ENCODE measurements at regions not wholly inside any gene's neighbourhood (a gene's known extent, or its start where the extent isn't known, plus 50 kb on each side); places are given as distances from the start of the nearest gene placed in this dataset.
"Not testable (repeated sequence)": the region's sequence is repeated elsewhere in the genome, so short reads cannot be mapped to it uniquely, and the experiment has no call there.

GRCh38 chr10:8840356-8840755 lies 785.9 kb downstream of the GATA3 start:
- intact Hi-C loops (cut with DNase I), result no loop called here
- TF ChIP-seq CTCF (IDR thresholded peaks at IDR 0.05) (no peak), POLR2A (IDR thresholded peaks at IDR 0.05) (no peak)
- no peak for DNase-seq
- 64 to 76% methylated on average over 3 to 5 of the region's 5 CpGs for WGBS, 2 donors
- H3K4me1 ChIP-seq, result no peaks in the 10 kb centered on the region
- no peak overlapping the region for H3K27ac ChIP-seq
- H3K27me3 ChIP-seq, result no peaks in the 10 kb centered on the region
- H3K9me3 ChIP-seq, result peaks cover 0 to 3% (median 0%) of the 10 kb centered on the region in 3 donors
- H3K4me3 ChIP-seq, result no peak overlapping the region
- no peaks in the 10 kb centered on the region for H3K36me3 ChIP-seq

- Histone ChIP-seq H3K4me3 (no peak overlapping the region), H3K36me3 (no peaks in the 10 kb centered on the region)
Observed at GRCh38 chr10:8844141-8844540, 789.7 kb downstream of the GATA3 start.

GRCh38 chr10:8852546-8852945 lies 798.1 kb downstream of the GATA3 start:
- 50 to 55% methylated on average over 2 to 3 of the region's 3 CpGs for WGBS, 2 donors
- no peaks in the 10 kb centered on the region for H3K36me3 ChIP-seq
- H3K4me1 ChIP-seq, result no peaks in the 10 kb centered on the region
- DNase-seq, result no peak
- TF ChIP-seq POLR2A (IDR thresholded peaks at IDR 0.05), result no peak
- H3K27ac ChIP-seq, result no peak overlapping the region
- H3K4me3 ChIP-seq, result no peak overlapping the region
- no peaks in the 10 kb centered on the region for H3K9me3 ChIP-seq
- H3K27me3 ChIP-seq, result peaks cover 0 to 4% (median 0%) of the 10 kb centered on the region in 4 donors
- intact Hi-C loops (cut with DNase I), result no loop called here

More at GRCh38 chr10:8844141-8844540, 789.7 kb downstream of the GATA3 start:
- intact Hi-C loops (cut with DNase I), result no loop called here
- Histone ChIP-seq H3K27me3 (peaks cover 0 to 8% (median 0%) of the 10 kb centered on the region in 4 donors), H3K4me1 (no peaks in the 10 kb centered on the region), H3K27ac (no peak overlapping the region), H3K9me3 (peaks cover 0 to 3% (median 0%) of the 10 kb centered on the region in 3 donors)
- TF ChIP-seq CTCF (IDR thresholded peaks at IDR 0.05) (no peak), POLR2A (IDR thresholded peaks at IDR 0.05) (no peak)
- DNase-seq, result no peak

- Histone ChIP-seq H3K9me3 (no peaks in the 10 kb centered on the region), H3K4me1 (no peaks in the 10 kb centered on the region), H3K27ac (no peak overlapping the region), H3K36me3 (no peaks in the 10 kb centered on the region), H3K4me3 (no peak overlapping the region), H3K27me3 (peaks cover 0 to 4% (median 0%) of the 10 kb centered on the region in 4 donors)
- WGBS, 2 donors, result 79 to 83% methylated on average over 7 of the region's 7 CpGs
- no peak for TF ChIP-seq CTCF (IDR thresholded peaks at IDR 0.05)
- TF ChIP-seq POLR2A (IDR thresholded peaks at IDR 0.05), result no peak
- DNase-seq, result no peak
- intact Hi-C loops (cut with DNase I), result no loop called here
Observed at GRCh38 chr10:8853048-8853447, 798.6 kb downstream of the GATA3 start.

GRCh38 chr10:8868924-8869323 lies 814.4 kb downstream of the GATA3 start:
- not testable (repeated sequence) for DNase-seq, H3K4me1 ChIP-seq
- WGBS, 2 donors, result no CpG with 5 or more reads among the region's 29 CpGs

GRCh38 chr10:8873310-8873709 lies 818.8 kb downstream of the GATA3 start:
- Histone ChIP-seq H3K4me1 (no peaks in the 10 kb centered on the region), H3K27me3 (no peaks in the 10 kb centered on the region), H3K27ac (no peak overlapping the region), H3K4me3 (no peak overlapping the region), H3K36me3 (no peaks in the 10 kb centered on the region), H3K9me3 (no peaks in the 10 kb centered on the region)
- no peak for DNase-seq
- 18 to 19% methylated on average over 3 of the region's 3 CpGs for WGBS, 2 donors
- intact Hi-C loops (cut with DNase I), result no loop called here
- TF ChIP-seq CTCF (IDR thresholded peaks at IDR 0.05), result peak in 2 of 6 experiments; percentile 19 to 49
- no peak for TF ChIP-seq POLR2A (IDR thresholded peaks at IDR 0.05)

More at GRCh38 chr10:8868924-8869323, 814.4 kb downstream of the GATA3 start:
- H3K4me3 ChIP-seq; H3K36me3 ChIP-seq; intact Hi-C loops (cut with DNase I); H3K9me3 ChIP-seq; H3K27me3 ChIP-seq; H3K27ac ChIP-seq: not testable (repeated sequence)

Measured in esophagus squamous epithelium (tissue), 5 donors.